NT2/D1 (cell line): ENCODE measurements at regions not wholly inside any gene's neighbourhood (a gene's known extent, or its start where the extent isn't known, plus 50 kb on each side); places are given as distances from the start of the nearest gene placed in this dataset.

Experiments
- DNase-seq: peaks from one replicate; pipeline ENCODE4 v3.0.0-alpha.2; 2011; ENCODE audit warnings: low read depth, low spot score
- H3K27me3 ChIP-seq: 2 replicates; pipeline ENCODE4 v1.6.0; 2011; ENCODE audit warnings: mild to moderate bottlenecking; ENCODE audit not compliant: insufficient read length, insufficient read depth
- H3K36me3 ChIP-seq: 2 replicates; pipeline ENCODE4 v1.6.1; 2011; ENCODE audit warnings: mild to moderate bottlenecking, low read length, mixed read lengths; ENCODE audit not compliant: insufficient read depth, insufficient read length
- H3K4me1 ChIP-seq: 2 replicates; pipeline ENCODE4 v1.5.1; 2011; ENCODE audit not compliant: insufficient read depth, insufficient read length
- H3K4me3 ChIP-seq: 2 replicates; pipeline ENCODE4 v1.5.1; 2011; ENCODE audit warnings: low read depth; ENCODE audit not compliant: insufficient read length
- H3K9ac ChIP-seq: 2 replicates; pipeline ENCODE4 v1.6.0; 2011; ENCODE audit warnings: low read depth; ENCODE audit not compliant: insufficient read length
- H3K9me3 ChIP-seq: 2 replicates; pipeline ENCODE4 v1.5.1; 2011; ENCODE audit warnings: mild to moderate bottlenecking, low read length; ENCODE audit not compliant: insufficient read depth
- SUZ12 ChIP-seq: IDR thresholded peaks from 2 replicates; pipeline ENCODE4 v1.6.1; 2011; ENCODE audit not compliant: insufficient read length, insufficient read depth; ENCODE audit errors: extremely low read depth
- YY1 ChIP-seq: IDR thresholded peaks from 2 replicates; pipeline ENCODE4 v1.6.1; 2011; ENCODE audit not compliant: insufficient read length, insufficient read depth
- ZNF274 ChIP-seq: IDR thresholded peaks from 2 replicates; pipeline ENCODE4 v1.6.1; 2011; ENCODE audit warnings: mild to moderate bottlenecking, low read depth, low read length

DNA sequence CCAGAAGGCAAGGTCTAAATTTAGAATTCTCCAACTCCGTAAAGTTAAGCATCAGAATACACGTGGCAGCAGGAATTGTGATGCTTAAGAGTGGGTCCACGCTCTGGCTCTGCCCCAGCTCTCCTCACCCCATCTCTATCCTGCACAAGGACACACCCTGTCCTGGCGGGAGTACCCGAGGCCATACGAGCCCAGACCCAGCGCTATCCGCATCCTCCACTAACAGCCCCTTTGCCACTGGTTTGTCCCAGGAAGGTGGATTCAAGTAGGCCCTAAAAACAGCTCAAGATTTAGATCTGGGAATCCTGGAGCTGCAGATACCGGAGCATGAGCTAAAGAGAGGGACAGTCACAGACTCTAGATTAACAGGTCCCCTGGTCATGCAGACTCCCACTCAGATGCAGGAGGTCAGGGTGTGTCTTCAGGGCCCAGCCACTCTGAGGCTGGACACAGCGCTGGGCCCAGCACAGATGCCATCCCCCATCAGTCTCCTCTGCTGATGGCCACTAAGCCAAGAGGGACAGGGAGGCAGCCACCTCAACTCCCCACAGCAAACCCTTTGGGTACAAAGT is 393.3 kb downstream of the NPHP4 start:
- no peaks in the 10 kb centered on the region for H3K9me3 ChIP-seq
- peaks cover 8% of the 10 kb centered on the region for H3K4me1 ChIP-seq
- H3K4me3 ChIP-seq = no peak overlapping the region
- no peak for DNase-seq
- peaks cover 2% of the 10 kb centered on the region for H3K27me3 ChIP-seq
- TF ChIP-seq SUZ12 = no peak
- no peak for TF ChIP-seq YY1
- TF ChIP-seq ZNF274 = no peak
- H3K9ac ChIP-seq = no peak overlapping the region
- H3K36me3 ChIP-seq = no peaks in the 10 kb centered on the region

DNA sequence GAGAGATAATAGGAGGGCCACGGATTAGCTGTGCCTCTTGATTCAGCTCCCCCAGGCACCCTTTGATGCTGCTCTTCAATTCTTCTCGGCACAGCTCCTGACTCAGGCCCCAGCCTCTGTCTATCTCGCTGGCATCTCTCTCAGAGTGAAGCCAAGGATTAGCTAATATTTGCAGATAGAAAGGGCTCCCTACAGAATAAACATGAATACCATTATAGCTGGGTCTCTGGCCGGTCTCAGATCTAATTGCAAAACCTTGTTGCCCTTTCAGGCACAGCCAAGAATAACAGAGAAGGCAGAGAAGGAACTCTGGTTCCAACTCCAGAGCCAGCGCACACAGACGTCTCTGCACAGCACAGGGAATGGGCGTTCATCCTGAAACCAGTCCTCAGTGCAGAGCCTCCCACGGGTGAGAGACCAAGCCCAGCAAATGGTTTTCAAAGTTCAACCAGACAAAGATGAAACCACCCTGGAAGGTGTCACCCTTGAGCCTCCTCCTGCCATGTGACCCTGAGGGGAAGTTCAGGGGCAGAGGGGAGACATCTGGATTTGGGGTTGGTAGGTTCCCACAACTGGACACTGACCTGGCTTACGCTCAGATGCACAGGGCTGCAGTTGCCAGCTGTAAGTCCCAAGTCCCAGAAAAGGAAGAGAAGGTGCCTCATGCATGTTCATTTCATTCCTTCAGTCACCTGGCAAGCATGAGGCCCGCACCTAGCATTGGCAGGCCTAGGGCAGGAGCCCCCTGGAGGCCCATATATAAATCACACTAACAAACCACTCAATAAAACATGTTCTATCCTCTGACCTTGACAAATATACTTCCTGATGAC is 394.0 kb downstream of the NPHP4 start:
- DNase-seq = no peak
- Histone ChIP-seq H3K9me3 (no peaks in the 10 kb centered on the region), H3K4me1 (peaks cover 8% of the 10 kb centered on the region), H3K27me3 (no peaks in the 10 kb centered on the region), H3K4me3 (no peak overlapping the region), H3K36me3 (no peaks in the 10 kb centered on the region), H3K9ac (no peak overlapping the region)
- TF ChIP-seq SUZ12 (no peak), YY1 (no peak), ZNF274 (no peak)

DNA sequence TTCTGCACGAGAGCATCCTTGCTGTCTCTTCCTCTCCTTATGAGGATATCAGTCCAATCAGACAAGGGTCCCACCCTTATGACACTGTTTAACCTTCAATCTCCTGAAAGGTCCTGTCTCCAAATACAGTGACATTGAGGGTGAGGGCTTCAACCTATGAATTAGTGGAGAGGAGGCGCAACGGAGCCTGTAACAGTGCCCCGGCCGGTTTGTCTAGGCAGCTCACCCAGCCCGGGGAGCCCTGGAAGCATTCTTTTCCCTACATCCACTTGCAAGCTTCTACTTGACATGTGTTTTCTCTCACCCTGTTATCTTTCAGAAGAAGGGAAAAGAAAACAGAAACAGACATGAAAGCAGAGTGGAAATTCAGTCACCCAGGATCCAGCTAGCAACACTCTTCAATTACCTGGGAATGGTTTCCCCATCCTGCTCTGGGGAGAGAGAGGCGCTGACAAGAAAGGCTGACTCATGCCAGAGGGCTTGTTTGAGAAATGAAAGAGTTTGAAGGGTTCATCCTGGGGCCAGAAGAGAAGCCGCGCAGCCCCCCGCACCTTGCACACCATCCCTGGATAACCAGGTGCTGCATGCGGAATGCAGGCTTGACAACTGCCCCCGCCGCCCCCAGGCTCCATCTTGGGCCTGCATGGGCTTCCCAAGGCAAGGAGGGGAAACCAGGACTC is 394.9 kb downstream of the NPHP4 start:
- no peaks in the 10 kb centered on the region for H3K36me3 ChIP-seq
- TF ChIP-seq YY1 = no peak
- TF ChIP-seq SUZ12 = no peak
- no peak for TF ChIP-seq ZNF274
- H3K9me3 ChIP-seq = no peaks in the 10 kb centered on the region
- H3K9ac ChIP-seq = no peak overlapping the region
- H3K27me3 ChIP-seq = no peaks in the 10 kb centered on the region
- H3K4me3 ChIP-seq = no peak overlapping the region
- DNase-seq = no peak
- H3K4me1 ChIP-seq = peaks cover 8% of the 10 kb centered on the region

DNA sequence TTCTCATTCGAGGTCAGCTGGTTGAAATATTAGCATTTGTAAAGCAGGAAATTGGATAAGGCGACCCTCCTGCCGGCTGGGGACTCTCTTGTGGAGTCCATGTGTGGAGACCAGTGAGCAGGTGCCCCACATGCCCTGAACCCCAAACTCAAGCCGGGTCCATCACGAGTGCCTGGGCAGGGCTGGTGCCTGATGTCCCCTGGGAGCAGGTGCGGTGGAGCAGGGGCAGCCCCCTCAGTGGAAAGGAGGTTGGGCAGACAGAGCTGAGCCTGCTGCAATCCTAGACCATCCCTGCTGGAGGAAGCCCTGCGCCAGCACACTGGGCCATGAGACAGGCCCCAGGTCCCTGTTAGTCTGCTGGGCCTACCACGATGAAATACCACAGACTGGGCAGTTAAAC is 395.6 kb downstream of the NPHP4 start:
- no peak overlapping the region for H3K4me3 ChIP-seq
- H3K4me1 ChIP-seq = peaks cover 8% of the 10 kb centered on the region
- no peaks in the 10 kb centered on the region for H3K9me3 ChIP-seq
- no peaks in the 10 kb centered on the region for H3K27me3 ChIP-seq
- DNase-seq = no peak
- TF ChIP-seq YY1 = no peak
- no peak for TF ChIP-seq SUZ12
- no peak for TF ChIP-seq ZNF274
- H3K36me3 ChIP-seq = no peaks in the 10 kb centered on the region
- no peak overlapping the region for H3K9ac ChIP-seq

DNA sequence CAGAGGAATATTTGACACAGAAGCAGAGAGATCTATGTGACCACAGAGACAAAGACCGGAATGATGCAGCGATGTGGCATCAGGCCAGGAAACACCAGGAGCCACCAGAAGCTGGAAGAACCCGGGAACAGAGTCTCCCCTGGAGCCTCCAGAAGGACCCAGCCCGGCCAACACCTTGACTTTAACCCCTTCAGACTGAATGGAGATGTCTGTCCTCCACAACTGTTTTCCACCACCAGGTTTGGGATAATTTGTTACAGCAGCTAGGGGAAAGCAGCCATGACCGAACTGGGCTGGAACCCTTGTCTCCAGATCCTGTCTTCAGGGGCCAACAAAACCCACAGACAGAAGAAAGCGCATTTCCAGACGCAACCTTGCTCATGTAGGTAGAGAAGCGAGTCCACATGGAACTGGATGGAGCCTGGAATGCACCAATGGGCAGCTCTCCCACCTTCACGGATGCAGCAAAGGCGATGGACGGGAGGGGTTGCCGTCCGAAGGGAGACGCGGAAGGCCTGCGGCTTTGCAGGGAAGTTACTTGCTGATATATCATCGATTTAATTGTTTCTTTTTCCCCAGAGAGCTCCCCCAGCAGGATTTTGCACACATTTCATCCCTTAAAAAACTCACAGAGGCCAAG is 396.6 kb downstream of the NPHP4 start:
- no peaks in the 10 kb centered on the region for H3K9me3 ChIP-seq
- H3K9ac ChIP-seq = no peak overlapping the region
- H3K27me3 ChIP-seq = no peaks in the 10 kb centered on the region
- peaks cover 8% of the 10 kb centered on the region for H3K4me1 ChIP-seq
- no peak for TF ChIP-seq YY1
- no peaks in the 10 kb centered on the region for H3K36me3 ChIP-seq
- no peak for DNase-seq
- no peak overlapping the region for H3K4me3 ChIP-seq

DNA sequence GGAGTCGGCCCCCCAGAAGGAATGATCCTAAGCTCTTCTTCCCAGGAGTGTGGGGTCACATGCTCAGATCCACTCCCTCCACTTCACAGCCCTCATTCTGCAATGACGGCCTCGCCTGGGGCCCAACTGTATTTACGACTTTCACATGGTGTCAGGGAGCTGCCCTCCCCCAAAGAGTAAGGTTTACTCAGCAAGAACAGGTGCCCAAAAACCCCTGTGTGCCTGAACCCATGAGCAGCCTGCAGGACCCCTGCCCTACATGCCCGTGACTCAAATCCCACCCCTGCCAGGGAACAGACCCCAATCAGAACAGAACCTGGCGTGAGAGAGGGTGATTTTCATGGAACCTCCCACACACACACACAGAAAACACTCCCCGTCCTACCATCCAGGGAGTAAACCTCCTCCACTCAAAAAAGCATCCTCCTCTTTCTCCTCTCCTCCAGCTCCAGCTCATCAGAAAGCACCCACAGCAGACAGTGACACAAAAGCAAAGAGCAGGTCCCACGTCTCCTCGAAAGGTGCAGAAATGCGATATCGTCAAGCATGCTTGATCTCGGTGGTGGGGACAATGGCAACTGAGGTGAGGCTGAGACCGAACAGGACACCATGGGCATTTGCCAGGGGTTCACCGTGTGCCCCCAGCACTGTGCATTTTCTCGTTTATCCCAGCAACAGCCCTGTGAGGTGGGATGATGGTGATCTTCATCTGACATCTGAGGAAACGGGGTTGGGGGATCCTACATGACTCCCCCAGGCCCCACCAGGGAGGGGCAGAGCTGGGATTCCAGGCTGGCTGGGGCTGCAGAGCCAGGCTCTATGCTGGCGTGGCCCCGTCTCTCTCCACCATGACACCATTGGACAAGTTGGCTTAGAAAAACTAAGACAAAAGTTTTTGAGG is 397.9 kb downstream of the NPHP4 start:
- Histone ChIP-seq H3K36me3 (no peaks in the 10 kb centered on the region), H3K27me3 (no peaks in the 10 kb centered on the region), H3K4me3 (no peak overlapping the region), H3K4me1 (peaks cover 8% of the 10 kb centered on the region), H3K9me3 (no peaks in the 10 kb centered on the region), H3K9ac (no peak overlapping the region)
- TF ChIP-seq ZNF274 (no peak), SUZ12 (no peak), YY1 (no peak)
- DNase-seq = no peak
